RPMI8226 (cell line): ENCODE measurements at regions not wholly inside any gene's neighbourhood (a gene's known extent, or its start where the extent isn't known, plus 50 kb on each side); places are given as distances from the start of the nearest gene placed in this dataset.
"Not testable (repeated sequence)": the region's sequence is repeated elsewhere in the genome, so short reads cannot be mapped to it uniquely, and the experiment has no call there.

Experiments
- DNase-seq: peaks from one replicate; pipeline ENCODE4 v3.0.0-alpha.2; 2015

- DNase-seq = no peak
These were observed 72.5 kb downstream of the RRAGC start for GRCh38 chr1:38787041-38787440.

- DNase-seq = no peak
These were observed 73.5 kb downstream of the RRAGC start for GRCh38 chr1:38786040-38786436.

- DNase-seq = no peak
These were observed 74.1 kb downstream of the RRAGC start for GRCh38 chr1:38785285-38786039.

GRCh38 chr1:38784452-38785284, 74.9 kb downstream of the RRAGC start:
- no peak for DNase-seq

- DNase-seq = no peak
These were observed 75.8 kb downstream of the RRAGC start for GRCh38 chr1:38783640-38784229.

- no peak for DNase-seq
These were observed 77.5 kb downstream of the RRAGC start for GRCh38 chr1:38781872-38782617.

GRCh38 chr1:38780133-38780532, 79.4 kb downstream of the RRAGC start:
- DNase-seq = no peak

- DNase-seq = no peak
These were observed 80.1 kb downstream of the RRAGC start for GRCh38 chr1:38779491-38779890.

GRCh38 chr1:38778521-38778920, 81.1 kb downstream of the RRAGC start:
- DNase-seq = no peak

- no peak for DNase-seq
These were observed 81.5 kb downstream of the RRAGC start for GRCh38 chr1:38778051-38778450.

- DNase-seq = no peak
These were observed 82.1 kb downstream of the RRAGC start for GRCh38 chr1:38777464-38777957.

- DNase-seq = no peak
These were observed 83.0 kb downstream of the RRAGC start for GRCh38 chr1:38776466-38777065.

- no peak for DNase-seq
These were observed 84.3 kb downstream of the RRAGC start for GRCh38 chr1:38775175-38775845.

- no peak for DNase-seq
These were observed 86.1 kb downstream of the RRAGC start for GRCh38 chr1:38773483-38773882.

GRCh38 chr1:38772953-38773352, 86.6 kb downstream of the RRAGC start:
- DNase-seq = no peak

GRCh38 chr1:38772026-38772425, 87.5 kb downstream of the RRAGC start:
- no peak for DNase-seq

GRCh38 chr1:38770516-38771173, 88.9 kb downstream of the RRAGC start:
- DNase-seq = not testable (repeated sequence)

GRCh38 chr1:38766125-38766524, 93.4 kb downstream of the RRAGC start:
- no peak for DNase-seq

GRCh38 chr1:38763121-38763520, 96.5 kb downstream of the RRAGC start:
- DNase-seq = no peak

GRCh38 chr1:38760562-38760961, 99.0 kb downstream of the RRAGC start:
- no peak for DNase-seq

GRCh38 chr1:38758820-38759219, 100.8 kb downstream of the RRAGC start:
- no peak for DNase-seq
